ENCODE measurements at regions not wholly inside any gene's neighbourhood (a gene's known extent, or its start where the extent isn't known, plus 50 kb on each side); places are given as distances from the start of the nearest gene placed in this dataset.

DNA sequence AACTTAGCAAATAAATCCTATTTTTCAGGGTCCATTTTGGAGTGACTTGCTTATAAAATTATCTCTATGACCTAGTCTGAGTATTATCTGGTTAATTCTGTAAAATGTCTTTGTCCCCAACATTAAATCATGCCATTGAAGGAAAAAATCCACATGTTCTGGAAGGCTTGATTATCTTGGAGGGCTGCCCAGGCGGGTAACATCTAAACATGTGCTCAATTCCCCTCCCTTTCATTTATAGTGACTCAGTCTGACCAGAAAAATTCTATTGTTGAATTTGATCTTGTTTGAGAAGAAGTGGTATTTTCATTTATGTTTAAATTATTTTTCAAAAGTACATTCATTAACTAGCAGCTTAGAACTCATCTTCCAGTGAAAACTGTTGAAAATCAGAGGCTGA lies 55.4 kb upstream of the SLC10A7 start:
- DNase-seq (ENCODE audit: low read depth in 2 of 2), result peak in 1 of 2 donors; percentile 38

DNA sequence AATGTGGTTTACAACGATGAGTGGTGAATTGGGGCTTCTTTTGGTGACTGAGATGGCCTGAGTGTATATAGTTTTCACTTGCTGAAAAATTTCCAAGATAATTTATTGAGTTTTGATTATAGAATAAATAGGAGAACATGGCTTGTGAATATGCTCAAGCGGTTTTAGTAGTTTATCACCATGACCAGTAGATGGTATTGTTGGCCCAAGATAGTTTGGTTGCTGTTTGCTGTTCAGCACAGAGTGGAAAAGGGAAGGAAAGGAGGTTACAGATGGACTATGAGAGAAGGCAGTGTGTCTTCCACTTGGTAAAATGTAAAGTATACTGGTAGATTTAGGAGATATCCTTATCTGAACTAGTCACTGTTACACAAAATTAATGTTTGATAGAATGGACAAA lies 55.8 kb upstream of the POU4F2 start:
- DNase-seq (ENCODE audit: low read depth in 2 of 2), result no peak

DNA sequence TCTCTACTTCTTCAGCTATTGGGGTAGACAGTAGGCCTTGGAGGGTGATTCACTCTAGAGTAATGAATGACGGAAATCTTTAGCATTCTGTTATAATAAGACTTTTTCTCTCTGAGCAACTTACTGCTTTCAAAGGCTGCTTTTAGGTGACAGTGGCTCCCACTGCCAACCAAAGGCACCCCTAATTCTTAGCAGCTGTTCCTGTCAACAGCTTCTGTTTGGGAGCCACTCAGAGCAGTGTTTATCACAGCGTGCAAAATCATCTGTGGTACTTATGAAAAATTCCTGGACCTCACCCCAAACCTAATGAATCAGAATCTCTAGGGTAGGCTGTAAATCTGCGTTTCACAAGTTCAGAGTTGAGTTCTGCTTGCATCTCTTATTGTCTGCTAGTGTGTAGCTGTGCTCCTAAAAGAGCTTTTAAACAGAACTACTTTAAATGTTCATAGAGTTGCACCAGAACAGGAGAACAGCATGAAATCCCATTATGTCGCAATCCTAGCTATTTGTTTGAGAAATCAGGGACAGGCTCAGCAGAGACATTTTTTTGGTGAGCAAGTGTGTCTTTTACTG lies 52.8 kb upstream of the POU4F2 start:
- DNase-seq (ENCODE audit: low read depth in 2 of 2), result no peak

All from dermis microvascular lymphatic vessel endothelial cell (primary cell).